Stimulated activated CD8-positive, alpha-beta memory T cell treated with anti-CD3 and anti-CD28 coated beads, Interleukin-2, amount 100 ng/mL, for 48 hours (primary cell): ENCODE measurements at regions not wholly inside any gene's neighbourhood (a gene's known extent, or its start where the extent isn't known, plus 50 kb on each side); places are given as distances from the start of the nearest gene placed in this dataset.

Experiments used
- DNase-seq, 2 donors: peaks; one replicate each; pipeline ENCODE4 v3.0.0-alpha.2; 2020; ENCODE audit warnings: low read depth in 2 of 2

DNA sequence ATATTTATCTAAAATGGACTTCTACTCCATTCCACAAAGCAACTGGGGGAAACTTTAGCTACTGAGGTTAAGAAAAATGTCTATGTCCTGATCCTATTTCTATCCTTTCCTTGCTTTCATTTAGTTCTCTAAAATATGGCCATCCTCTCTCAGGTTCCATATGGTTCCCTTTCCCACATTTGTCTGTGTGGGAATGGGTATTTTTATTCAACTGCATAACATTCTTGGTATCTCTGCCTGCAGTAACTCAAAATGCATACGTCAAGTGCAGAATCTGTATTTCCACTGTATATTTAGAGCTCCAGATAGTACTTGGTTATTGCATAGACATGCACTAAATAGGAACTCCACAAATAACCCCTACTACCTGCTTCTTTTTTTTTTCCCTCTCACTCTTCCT lies 130.6 kb upstream of the BTG1 start:
- no peak for DNase-seq

DNA sequence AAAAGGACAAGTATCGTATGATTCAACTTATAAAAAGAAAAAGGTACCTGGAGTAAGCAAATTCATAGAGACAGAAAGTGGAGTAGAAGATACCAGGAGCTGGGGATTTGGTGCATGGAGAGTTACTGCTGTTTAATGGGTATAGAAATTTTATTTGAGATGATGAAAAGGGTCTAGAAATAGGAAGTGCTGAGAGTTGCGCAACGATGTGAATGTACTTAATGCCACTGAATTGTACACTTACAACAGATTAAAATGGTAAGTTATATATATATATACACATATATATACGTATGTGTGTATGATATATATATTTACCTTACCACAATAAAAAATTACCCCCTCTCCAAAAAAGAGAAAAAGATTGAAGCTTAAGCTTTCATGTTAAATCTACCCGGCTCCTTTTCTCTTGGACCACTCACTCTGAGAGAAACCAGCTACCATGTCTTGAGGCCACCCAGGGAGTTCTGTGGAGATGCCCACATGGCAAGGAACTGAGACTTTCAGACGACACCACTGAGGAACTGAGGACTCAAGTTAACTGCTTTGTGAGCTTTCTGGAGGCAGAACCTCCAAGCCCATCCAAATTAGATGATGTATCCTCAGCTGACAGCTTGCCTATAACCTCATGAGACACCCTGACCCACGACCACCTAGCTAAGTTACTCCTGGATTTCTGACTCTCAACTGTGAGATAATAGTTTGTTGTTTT lies 130.0 kb upstream of the BTG1 start:
- no peak for DNase-seq

DNA sequence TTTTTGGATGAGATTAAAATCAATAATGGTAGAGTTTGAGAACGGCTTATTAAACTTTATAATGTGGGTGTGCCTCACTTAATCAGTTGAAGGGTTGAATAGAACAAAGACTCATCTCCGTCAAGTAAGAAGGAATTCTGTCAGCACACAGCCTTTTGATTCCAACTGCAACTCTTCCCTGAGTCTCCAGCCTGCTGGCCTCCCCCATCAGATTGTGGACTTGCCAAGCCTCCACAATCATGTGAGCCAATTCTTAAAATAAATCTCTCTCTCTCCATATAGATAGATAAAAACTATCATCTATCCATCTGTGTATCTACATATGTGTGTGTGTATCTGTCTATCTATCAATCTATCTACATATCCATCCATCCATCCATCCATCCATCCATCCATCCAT lies 127.4 kb upstream of the BTG1 start:
- DNase-seq: no peak

DNA sequence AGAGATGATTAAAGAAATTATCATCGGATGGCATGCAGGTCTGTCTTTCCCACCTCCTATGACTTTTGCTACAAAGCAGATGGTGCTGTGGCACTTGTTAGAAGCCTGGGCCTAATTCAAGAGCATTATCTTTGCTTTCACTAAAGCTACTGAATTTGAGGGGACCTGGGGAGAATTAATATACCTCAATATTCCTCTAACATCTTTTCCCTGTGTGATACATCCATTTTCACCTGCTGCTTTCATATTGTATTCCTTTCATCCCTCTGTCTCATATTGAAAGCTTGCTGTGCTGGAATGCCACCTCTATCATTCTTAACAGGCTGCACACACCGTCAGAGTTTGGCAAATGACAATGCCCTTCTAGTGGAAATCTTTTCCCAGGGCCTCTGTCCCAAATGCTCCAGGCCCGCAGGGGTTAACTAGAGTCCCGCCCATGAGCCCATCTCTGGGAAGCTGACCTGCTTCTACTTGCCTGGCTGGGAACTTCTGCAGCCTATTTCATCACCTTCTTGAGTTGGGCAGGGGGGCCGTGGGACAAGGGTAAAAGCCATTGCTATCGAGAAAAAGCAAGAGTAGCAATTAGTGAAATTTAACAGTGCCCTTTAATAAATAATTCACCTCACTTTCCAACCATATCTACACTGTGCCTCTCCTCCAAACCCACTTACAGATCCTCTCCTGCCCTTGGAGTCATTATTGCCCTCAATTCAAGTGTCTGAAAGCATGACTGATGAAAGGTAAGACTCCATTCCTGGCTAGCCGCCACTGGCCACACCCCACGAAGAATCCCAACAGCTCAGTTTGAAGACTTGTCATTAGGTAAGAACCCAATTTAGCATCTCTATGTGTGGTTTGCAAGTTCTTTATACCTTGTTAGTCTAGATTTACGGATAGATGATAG lies 126.7 kb upstream of the BTG1 start:
- no peak for DNase-seq

DNA sequence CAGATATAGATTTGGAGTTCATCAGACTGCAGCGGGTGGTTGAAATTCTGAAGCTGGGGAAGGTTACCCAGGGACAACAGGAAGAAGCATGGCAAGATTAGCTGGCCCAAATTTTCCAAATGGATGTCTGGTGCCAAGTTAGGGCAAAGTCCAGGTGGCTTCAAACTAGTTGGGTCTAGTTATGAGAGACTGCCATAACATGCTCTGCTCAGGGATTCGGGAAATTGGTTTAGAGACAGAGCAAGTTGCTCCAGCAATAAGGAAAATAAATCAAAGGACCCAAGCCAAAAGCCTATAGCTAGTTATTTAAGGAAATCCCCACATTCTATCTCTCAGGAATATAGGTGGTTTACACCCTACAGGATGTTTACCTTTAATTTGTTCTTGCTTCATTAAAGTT lies 125.7 kb upstream of the BTG1 start:
- no peak for DNase-seq

DNA sequence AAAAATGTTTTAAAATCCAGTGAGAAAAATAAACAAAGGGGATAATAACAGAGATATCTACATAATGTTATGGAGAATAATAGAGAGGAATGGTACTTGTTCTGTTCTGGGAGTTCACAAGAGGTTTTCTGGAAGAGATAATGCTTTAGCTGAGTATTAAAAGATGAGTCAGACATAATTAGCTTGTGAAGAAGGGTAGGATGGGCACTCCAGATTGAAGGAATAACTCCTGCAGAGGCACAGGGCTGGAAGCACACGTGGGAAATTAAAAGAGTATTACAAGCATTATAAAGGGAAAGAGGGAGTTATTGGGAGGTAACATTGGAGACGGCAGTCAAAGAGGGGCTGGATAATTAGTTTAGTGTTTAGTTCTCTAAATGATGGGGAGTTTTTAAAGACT lies 124.9 kb upstream of the BTG1 start:
- no peak for DNase-seq

DNA sequence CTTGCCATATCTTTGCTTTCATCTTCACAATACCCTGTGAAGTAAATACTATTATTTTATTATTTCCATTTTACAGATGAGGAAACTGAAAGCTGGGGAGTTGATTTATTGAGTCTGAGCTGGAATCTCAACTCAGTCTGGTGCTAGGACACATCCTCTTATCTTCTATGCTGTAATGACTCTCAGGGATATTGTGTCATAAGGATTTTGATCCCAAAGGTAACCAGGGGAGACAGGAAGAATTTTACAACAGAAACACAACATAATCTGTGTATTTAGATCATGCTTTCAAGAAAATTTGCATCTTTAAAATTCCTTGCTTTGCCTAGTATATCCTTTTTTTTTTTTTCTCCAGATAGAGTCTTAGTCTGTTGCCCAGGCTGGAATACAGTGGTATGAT lies 123.3 kb upstream of the BTG1 start:
- no peak for DNase-seq

DNA sequence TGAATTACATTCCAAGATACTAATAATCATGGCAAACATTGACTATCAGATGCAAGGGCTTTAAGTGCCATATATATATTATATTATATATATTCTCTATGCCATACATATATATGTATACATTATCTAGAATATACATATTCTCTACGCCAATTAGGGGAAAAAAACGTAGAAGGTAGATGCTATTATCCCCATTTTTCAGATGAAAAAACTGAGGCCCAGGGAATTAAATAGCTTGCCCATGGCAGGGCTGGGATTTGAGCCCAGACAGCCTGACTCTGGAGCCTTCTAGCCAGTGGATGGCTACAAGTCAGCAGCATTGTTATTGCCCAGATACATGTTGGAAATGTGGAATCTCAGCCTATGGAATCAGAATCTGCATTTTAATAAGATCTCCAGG lies 116.0 kb upstream of the BTG1 start:
- DNase-seq: no peak

DNA sequence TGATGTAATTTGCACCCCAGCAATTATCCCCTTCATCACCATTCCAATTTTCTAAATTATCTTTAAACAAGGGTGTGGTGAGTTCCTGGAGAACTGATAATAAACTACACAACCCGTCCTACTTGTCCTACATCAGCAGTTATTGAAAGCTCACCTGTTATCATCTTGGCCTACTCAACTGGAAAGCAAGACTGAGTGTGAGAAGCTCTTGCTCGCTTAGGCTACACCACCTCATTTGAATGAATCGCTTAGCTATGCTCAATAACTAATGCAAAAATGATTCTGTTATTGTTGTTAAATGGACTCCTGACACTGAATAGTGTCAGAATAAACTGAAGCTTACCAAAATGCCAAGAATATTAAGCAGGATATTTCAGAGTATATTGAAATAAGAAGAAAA lies 115.4 kb upstream of the BTG1 start:
- no peak for DNase-seq

DNA sequence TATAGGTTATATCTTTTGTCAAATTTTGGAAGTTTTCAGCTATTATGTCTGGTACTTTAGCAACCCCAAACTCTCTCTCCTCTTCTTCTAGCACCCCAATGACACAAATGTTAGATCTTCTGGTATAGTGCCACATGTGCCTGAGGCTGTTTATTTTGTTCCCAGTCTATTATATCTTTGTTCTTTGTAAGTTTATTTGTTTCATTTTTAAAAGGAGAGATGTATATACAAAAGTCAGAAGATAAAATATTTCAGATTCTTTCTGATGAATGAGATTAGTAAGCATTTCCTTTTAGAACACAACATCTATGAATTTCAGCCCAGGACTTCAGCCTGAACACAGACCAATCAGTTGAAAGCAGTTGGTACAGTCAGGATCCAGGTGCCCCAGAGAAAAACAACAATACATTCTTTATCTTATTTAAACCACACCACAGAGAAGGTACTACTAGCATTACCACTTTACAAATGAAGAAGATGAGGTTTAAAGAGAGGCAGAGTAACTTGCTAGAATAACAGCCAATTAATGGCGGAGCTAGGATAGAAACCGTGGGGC lies 114.1 kb upstream of the BTG1 start:
- no peak for DNase-seq

DNA sequence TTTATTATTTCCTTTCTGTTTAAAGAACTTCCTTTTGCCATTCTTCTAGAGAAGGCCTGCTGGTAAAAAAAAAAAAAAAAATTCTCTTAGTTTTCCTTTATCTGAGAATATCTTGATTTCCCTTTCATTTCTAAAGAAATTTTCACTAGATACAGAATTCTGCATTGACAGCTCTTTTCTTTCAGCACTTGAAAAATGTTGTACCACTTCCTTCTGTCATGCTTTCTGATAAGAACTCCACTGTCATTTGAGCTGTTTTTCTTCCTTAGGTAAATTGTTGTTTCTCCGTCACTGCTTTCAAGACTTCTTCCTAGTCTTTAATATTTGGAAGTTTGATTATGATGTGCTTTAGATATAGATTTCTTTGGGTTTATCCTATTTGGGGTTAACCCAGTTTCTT lies 113.6 kb upstream of the BTG1 start:
- no peak for DNase-seq

DNA sequence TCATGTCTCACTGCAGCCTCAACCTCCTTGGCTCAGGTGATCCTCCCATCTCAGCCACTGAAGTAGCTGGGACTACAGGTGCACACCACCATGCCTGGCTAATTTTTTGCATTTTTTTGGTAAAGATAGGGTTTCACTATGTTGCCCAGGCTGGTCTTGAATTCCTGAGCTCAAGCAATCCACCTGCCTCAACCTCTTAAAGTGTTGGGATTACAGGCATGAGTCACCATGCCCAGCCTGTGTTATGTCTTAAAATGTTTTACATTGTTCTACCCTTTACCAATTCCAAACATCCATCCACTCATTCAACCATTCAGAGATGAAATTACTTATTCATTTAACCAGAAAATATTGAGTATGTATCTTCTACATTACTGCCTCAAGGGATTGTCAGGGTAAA lies 111.6 kb upstream of the BTG1 start:
- no peak for DNase-seq

DNA sequence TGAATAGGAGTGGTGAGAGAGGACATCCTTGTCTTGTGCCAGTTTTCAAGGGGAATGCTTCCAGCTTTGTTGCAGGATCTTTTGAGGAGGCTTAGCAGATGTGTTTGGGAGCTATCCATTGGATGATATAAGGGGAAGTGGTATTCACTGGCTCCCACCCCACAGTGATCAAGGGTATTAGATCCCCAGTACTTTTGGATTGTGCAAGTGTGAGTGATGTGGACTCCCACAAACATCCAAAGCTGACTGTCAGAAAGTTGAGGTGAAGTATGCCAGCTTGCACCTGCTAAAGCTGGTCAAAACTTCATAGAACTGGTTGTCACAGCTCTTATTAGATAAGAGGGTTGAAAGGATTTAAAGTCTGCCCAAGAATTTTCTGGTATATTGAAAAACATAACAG lies 110.1 kb upstream of the BTG1 start:
- no peak for DNase-seq

DNA sequence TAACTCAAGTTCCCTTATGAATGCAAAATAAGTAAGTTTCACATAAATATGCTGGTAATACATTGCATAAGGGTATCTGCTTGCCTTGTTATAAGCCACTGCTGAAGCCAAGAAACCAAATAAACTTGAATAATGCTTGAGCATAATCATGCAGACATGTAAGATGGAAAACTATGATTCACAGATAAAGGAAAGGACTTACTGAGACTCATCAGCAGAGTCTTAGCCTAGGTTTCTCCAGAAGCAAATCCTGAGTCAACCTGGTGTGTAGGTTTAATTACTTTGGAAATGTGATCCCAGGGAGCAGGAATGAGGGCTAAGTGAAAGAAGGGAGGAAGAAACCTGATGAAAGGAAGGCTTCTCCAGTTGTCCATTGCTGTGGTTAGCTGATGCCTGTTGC lies 107.7 kb upstream of the BTG1 start:
- no peak for DNase-seq

DNA sequence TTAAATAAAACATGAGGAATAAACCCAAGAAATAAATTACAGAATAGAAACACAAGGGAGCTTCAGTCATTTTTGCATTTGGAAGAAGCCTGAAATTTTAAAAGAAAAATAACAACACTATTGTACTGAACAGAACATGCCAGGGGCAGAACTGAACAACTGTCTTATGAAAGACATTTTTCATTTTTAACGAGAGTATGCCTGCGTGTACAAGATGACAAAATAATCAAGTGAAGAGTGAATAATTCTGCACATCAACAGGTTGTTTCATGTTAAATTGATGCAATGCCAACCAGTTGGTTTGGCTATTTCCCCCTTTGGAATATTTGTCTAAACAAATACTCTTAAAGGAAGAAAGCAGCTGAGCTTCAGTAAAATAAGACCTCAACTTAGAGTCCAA lies 103.3 kb upstream of the BTG1 start:
- DNase-seq: no peak

DNA sequence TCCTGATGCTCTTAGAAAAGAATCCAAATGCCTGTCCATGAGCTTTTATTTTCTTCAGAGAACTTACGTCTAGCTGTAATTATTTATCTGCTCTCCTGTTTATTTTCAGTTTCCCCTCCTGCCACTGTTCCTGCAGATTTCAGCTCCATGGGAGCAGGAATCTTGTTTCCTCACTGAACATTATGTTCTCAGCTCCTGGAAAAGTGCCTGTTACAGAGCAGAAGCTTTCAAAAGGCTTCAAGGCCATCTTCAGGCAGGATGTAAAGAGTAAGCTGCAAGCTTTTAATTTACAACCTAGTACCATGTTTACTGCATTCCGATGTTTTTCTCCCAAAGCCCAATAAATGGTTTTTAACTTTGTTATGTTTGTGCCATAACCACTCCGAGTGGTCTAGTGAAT lies 98.4 kb upstream of the BTG1 start:
- no peak for DNase-seq

DNA sequence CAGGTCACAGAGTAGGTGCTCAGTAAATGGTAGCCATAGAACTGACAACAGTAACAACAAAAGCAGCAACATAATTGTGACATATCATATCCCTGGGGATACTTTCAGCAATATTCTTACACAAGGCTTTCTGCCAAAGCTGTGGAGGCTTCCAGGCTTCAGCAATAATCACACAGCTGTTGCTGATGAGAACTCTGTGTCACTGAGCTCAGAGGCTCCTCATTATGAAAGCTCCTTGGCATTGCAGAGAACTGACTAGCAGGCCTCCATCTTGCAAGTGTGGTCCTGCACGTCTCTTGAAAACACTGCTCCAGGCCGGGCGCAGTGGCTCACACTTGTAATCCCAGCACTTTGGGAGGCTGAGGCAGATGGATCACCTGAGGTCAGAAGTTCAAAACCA lies 97.3 kb upstream of the BTG1 start:
- DNase-seq: no peak

DNA sequence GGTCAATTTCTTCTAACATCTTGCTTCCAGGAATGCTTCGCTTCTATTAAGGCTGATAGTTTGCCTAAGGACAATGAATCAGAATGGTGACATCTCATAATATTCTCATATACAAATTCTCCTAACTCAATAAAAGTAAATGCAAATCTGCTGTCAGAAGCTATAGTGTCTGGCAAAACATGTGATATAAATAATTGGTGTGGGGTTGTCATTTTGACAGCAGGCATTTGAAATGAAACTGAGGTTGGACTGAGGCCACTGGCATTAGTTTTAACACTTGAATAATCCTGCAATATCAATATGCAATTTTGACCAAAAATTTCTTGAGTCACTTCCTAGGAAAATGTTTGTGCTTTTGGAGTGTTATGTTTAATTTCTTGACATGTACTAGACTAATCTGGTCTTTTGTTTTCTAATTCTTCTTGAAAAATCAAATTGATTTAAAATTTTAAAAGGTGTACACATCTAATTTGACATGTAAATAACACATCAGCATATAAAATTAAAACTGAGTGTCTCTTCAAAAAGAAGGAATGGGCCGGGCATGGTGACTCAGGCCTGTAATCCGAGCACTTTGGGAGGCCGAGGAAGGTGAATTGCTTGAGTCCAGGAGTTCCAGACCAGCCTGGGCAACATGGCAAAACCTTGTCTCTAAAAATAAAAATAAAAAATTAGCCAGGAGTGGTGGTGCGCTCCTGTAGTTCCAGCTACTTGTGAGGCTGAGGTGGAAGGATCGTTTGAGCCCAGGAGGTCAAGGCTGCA lies 92.3 kb upstream of the BTG1 start:
- no peak for DNase-seq

DNA sequence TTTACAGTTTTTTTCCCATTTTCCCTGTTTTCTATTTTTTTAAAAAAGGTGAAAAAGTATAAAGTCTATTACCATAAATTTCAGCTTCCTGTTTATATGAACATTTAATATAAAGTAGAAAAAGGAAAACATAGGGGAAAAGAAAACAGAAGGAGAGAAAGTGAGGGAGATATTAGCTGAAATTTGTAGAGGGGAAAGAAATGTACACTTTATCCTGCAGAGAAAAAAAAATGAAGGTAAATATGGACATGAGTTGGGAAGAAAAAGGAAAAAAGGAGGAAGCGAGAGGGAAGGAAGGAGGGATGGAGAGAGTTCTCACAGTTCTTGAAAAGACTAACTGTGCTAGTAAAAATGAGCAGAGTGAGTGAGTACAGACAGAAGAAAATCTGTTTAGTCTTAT lies 91.6 kb upstream of the BTG1 start:
- DNase-seq: no peak

DNA sequence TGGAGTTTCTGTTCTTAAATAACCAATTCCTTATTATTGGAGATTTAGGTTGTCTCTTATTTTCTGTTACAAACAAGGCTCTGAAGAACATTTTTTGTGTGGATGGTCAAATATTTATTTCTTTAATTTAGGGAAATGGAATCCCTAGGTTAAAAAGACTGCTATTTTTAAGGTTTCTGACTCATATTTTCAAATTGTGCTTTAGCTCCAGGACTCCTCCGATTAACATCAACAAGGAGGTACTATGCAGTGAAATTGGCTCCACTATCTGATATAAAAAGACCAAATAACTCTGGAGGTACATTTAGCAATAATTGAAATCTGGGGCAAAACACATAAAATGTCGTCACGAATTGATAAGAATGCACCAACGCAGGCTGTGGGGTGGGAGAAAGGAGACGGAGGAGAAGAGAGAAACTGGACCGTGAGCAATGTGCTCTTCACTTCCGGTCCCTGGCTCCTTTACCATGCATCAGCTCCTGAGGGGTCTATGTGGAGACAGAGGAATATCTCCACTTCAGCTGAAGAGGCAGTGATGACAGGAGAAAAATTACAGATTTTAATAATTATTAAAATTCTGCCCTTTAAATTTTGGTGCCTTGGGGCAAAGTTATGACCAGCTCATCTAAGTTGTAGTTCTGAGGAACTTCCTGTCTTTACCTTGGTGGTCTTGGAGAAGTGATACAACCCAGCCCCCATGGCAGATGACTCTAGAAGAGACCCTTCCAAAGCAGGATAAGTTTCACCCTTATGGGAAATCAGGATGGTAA lies 90.2 kb upstream of the BTG1 start:
- no peak for DNase-seq

DNA sequence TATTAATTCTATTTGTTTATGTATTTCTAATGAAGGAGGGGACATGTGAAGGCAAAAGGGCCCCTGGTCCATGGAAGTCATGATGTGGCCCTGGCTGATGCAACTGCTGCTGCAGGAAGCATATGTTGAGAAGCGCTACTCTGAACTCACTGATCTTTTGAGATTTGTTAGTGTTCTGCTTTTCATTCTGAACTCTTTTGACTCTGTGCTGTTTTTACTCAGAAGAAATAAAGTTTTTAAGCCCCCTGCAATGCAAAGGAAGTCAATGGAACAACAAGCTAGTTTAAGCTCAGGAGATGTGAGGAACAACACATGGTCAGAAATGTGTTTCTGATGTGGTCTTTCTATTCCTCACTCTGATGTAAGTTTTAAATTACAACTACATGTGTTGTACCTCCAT lies 88.9 kb upstream of the BTG1 start:
- no peak for DNase-seq
